Inflammatory macrophage (primary cell): ENCODE measurements at regions not wholly inside any gene's neighbourhood (a gene's known extent, or its start where the extent isn't known, plus 50 kb on each side); places are given as distances from the start of the nearest gene placed in this dataset.

Source experiments
- DNase-seq, 2 donors: peaks; one replicate each; pipeline ENCODE4 v3.0.0-alpha.2; 2020 to 2022

GRCh38 chr5:96091874-96092273 lies 130.2 kb upstream of the ELL2 start:
- DNase-seq = no peak

- no peak for DNase-seq
Observed at GRCh38 chr5:96090215-96090614, 128.6 kb upstream of the ELL2 start.

- DNase-seq = no peak
Observed at GRCh38 chr5:96088706-96089498, 127.3 kb upstream of the ELL2 start.

- no peak for DNase-seq
Observed at GRCh38 chr5:96087939-96088338, 126.3 kb upstream of the ELL2 start.

GRCh38 chr5:96084874-96085506 lies 123.3 kb upstream of the ELL2 start:
- DNase-seq = peak; percentile 52 to 71

GRCh38 chr5:96083361-96083881 lies 121.8 kb upstream of the ELL2 start:
- peak; percentile 11 to 20 for DNase-seq

- DNase-seq = no peak
Observed at GRCh38 chr5:96081276-96081858, 119.7 kb upstream of the ELL2 start.

GRCh38 chr5:96080557-96080956 lies 118.9 kb upstream of the ELL2 start:
- peak; percentile 29 to 72 for DNase-seq

GRCh38 chr5:96079962-96080361 lies 118.3 kb upstream of the ELL2 start:
- no peak for DNase-seq

GRCh38 chr5:96079075-96079474 lies 117.4 kb upstream of the ELL2 start:
- DNase-seq = peak; percentile 68 to 83

- peak; percentile 11 to 51 for DNase-seq
Observed at GRCh38 chr5:96076451-96076850, 114.8 kb upstream of the ELL2 start.

- peak; percentile 34 to 38 for DNase-seq
Observed at GRCh38 chr5:96075579-96076289, 114.1 kb upstream of the ELL2 start.

- DNase-seq = no peak
Observed at GRCh38 chr5:96074870-96075269, 113.2 kb upstream of the ELL2 start.

- DNase-seq = no peak
Observed at GRCh38 chr5:96074460-96074859, 112.8 kb upstream of the ELL2 start.

GRCh38 chr5:96072791-96073165 lies 111.1 kb upstream of the ELL2 start:
- DNase-seq = no peak

- DNase-seq = no peak
Observed at GRCh38 chr5:96072138-96072790, 110.6 kb upstream of the ELL2 start.

- peak; percentile 17 to 57 for DNase-seq
Observed at GRCh38 chr5:96070622-96071225, 109.1 kb upstream of the ELL2 start.

GRCh38 chr5:96067894-96068614 lies 106.4 kb upstream of the ELL2 start:
- peak in 1 of 2 donors; percentile 17 for DNase-seq

- DNase-seq = no peak
Observed at GRCh38 chr5:96067251-96067650, 105.6 kb upstream of the ELL2 start.

- DNase-seq = no peak
Observed at GRCh38 chr5:96066386-96066719, 104.7 kb upstream of the ELL2 start.

GRCh38 chr5:96065685-96066385 lies 104.2 kb upstream of the ELL2 start:
- no peak for DNase-seq
